NCI-H345 (cell line): ENCODE measurements at regions not wholly inside any gene's neighbourhood (a gene's known extent, or its start where the extent isn't known, plus 50 kb on each side); places are given as distances from the start of the nearest gene placed in this dataset.
"Not testable (repeated sequence)": the region's sequence is repeated elsewhere in the genome, so short reads cannot be mapped to it uniquely, and the experiment has no call there.

Experiments used
- DNase-seq: peaks from one replicate; lab custom pipeline; 2025; lab: John Stamatoyannopoulos, UW

- DNase-seq, result not testable (repeated sequence)
Measured at GRCh38 chr11:28890601-28891040, 782.4 kb downstream of the METTL15 start.

- no peak for DNase-seq
Measured at GRCh38 chr11:28887681-28888080, 779.5 kb downstream of the METTL15 start.

- DNase-seq, result no peak
Measured at GRCh38 chr11:28879869-28880268, 771.7 kb downstream of the METTL15 start.

- DNase-seq, result no peak
Measured at GRCh38 chr11:28878025-28878424, 769.8 kb downstream of the METTL15 start.

GRCh38 chr11:28877340-28877739 is 769.2 kb downstream of the METTL15 start:
- no peak for DNase-seq

GRCh38 chr11:28874706-28875105 is 766.5 kb downstream of the METTL15 start:
- no peak for DNase-seq

- DNase-seq, result no peak
Measured at GRCh38 chr11:28871090-28871489, 762.9 kb downstream of the METTL15 start.

GRCh38 chr11:28863422-28863821 is 755.2 kb downstream of the METTL15 start:
- DNase-seq, result no peak

- DNase-seq, result no peak
Measured at GRCh38 chr11:28860893-28861292, 752.7 kb downstream of the METTL15 start.

- DNase-seq, result no peak
Measured at GRCh38 chr11:28858076-28858475, 749.9 kb downstream of the METTL15 start.

GRCh38 chr11:28849053-28849452 is 740.9 kb downstream of the METTL15 start:
- no peak for DNase-seq

- no peak for DNase-seq
Measured at GRCh38 chr11:28842716-28843115, 734.5 kb downstream of the METTL15 start.

- no peak for DNase-seq
Measured at GRCh38 chr11:28838741-28839140, 730.6 kb downstream of the METTL15 start.

- no peak for DNase-seq
Measured at GRCh38 chr11:28837599-28837998, 729.4 kb downstream of the METTL15 start.

- DNase-seq, result no peak
Measured at GRCh38 chr11:28836285-28837081, 728.3 kb downstream of the METTL15 start.

- no peak for DNase-seq
Measured at GRCh38 chr11:28835790-28836189, 727.6 kb downstream of the METTL15 start.

- DNase-seq, result no peak
Measured at GRCh38 chr11:28835317-28835716, 727.1 kb downstream of the METTL15 start.

GRCh38 chr11:28834877-28835276 is 726.7 kb downstream of the METTL15 start:
- no peak for DNase-seq

- no peak for DNase-seq
Measured at GRCh38 chr11:28833670-28834069, 725.5 kb downstream of the METTL15 start.

GRCh38 chr11:28833169-28833568 is 725.0 kb downstream of the METTL15 start:
- DNase-seq, result no peak

GRCh38 chr11:28826807-28827206 is 718.6 kb downstream of the METTL15 start:
- DNase-seq, result no peak

- no peak for DNase-seq
Measured at GRCh38 chr11:28822576-28822975, 714.4 kb downstream of the METTL15 start.

GRCh38 chr11:28820296-28820989 is 712.3 kb downstream of the METTL15 start:
- DNase-seq, result no peak
